HG03520 (cell line): ENCODE measurements at regions not wholly inside any gene's neighbourhood (a gene's known extent, or its start where the extent isn't known, plus 50 kb on each side); places are given as distances from the start of the nearest gene placed in this dataset.

Experiments used
- ATAC-seq: cut with Tn5 transposase; IDR thresholded peaks from one replicate; pipeline ENCODE4 v1.9.1; 2021; ENCODE audit warnings: mild to moderate bottlenecking, moderate library complexity; ENCODE audit not compliant: unreplicated experiment

- ATAC-seq: no peak
These were observed 272.2 kb upstream of the DAB1 start for GRCh38 chr1:57696043-57696442.

- no peak for ATAC-seq
These were observed 262.4 kb upstream of the DAB1 start for GRCh38 chr1:57686306-57686705.

GRCh38 chr1:57683037-57683942 lies 259.4 kb upstream of the DAB1 start:
- no peak for ATAC-seq

- no peak for ATAC-seq
These were observed 254.3 kb upstream of the DAB1 start for GRCh38 chr1:57678138-57678537.

DNA sequence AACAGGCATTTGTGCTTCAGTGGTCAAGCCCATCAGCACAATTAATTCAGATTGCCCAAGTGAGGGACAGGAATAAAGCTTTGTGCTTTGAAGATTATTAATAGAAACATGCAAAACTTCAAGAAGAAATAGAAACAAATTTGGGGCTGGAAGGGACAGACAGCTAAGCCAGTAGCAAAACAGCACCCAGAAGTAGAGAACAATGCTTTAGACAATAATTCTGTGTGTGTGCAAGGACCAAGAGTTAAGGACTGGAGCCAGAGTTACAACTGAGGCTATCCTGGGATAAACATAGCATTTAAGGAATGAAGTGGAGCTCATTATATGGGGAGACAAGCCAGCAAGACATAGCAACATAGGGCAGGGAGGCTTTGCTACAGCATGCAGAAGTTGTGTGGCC lies 251.9 kb upstream of the DAB1 start:
- no peak for ATAC-seq

GRCh38 chr1:57674801-57675200 lies 250.9 kb upstream of the DAB1 start:
- ATAC-seq: no peak

- ATAC-seq: no peak
These were observed 248.7 kb upstream of the DAB1 start for GRCh38 chr1:57672346-57673140.

- ATAC-seq: no peak
These were observed 247.9 kb upstream of the DAB1 start for GRCh38 chr1:57671750-57672149.

DNA sequence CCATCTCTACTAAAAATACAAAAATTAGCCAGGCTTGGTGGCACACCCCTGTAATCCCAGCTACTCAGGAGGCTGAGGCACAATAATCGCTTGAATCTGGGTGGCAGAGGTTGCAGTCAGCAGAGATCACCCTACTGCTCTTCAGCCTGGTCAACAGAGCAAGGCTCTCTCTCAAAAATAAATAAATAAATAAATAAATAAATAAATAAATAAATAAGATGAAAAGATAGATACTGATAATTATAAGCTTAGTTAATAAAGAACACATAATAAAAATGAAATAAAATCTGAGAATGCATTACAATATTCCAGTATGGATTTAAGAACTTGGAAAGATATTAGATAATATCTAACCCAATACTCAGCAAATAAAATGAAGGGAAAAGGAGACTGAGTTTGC lies 235.9 kb upstream of the DAB1 start:
- no peak for ATAC-seq

DNA sequence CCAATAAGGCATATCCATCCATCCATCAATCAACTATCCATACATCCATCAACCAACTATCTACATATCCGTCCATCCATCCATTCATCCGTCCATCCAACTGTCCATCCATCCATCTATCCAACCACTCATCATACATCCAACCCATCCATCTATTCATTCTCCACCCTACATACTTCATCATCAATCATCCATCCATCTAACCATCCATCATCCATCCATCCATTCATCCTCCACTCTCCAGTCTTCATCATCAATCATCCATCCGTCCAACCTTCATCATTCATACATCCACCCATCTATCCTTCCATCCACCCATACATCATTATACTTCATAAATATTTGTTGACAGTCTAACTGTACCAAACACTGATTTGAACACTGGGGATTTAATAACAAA lies 231.3 kb upstream of the DAB1 start:
- ATAC-seq: no peak

GRCh38 chr1:57644667-57645066 lies 220.8 kb upstream of the DAB1 start:
- ATAC-seq: no peak

DNA sequence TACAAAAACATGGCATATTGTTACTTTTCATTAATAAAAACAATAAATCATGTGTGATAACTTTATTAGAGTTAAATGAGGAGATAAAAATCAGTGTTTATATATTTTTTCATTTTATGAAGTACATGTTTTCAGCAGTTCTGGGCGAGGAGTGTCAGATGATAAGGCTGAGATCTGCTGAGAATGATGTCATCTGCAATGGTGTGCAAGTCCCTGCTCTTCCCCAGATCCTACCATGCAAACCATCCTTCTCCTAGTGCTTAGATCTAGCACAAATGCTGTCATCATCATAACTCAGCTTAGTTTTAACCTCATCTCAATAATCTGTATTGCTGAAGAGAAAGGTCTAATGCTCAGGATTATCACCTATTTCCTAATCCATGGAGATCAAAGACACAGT lies 214.4 kb upstream of the DAB1 start:
- no peak for ATAC-seq

- ATAC-seq: no peak
These were observed 213.3 kb upstream of the DAB1 start for GRCh38 chr1:57637155-57637554.

DNA sequence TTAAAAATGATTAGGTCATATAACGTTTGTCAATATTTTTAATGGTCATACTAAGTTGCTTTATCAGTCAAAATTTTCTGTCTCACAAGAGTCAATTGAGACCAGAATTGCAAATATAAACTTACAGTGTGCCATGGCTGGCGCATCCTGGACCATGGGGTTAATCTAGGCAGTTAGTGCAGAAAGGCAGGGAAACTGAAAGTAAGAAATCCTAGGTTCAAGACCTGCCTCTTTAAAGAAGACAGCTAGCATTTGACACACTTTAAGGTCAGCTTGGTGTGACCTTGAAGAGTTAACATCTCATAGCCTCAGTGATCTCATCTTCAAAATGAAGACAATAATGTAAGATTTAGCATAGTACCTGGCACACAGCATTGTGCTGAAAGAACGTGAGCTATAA lies 210.0 kb upstream of the DAB1 start:
- ATAC-seq: no peak

DNA sequence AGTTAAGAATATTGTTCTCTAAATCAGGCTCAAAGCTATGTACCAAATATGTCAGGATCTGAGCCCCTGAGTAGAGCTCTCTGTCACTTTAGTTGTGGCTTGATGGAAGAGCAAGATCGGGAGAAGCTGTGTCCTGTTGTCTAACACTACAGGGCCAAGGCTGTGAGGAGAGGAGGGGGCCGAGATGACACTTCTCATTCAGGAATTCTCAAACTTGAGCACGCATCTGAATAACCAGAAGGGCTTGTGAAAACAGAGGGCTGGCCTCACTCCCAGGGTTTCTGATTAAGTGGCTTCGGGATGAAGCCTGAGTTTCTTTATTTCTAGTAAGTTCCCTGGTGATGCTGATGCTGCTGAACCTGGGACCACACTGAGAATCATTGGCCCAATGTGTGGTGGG lies 209.2 kb upstream of the DAB1 start:
- ATAC-seq: no peak

GRCh38 chr1:57632401-57632800 lies 208.5 kb upstream of the DAB1 start:
- no peak for ATAC-seq

GRCh38 chr1:57627612-57628011 lies 203.8 kb upstream of the DAB1 start:
- no peak for ATAC-seq

DNA sequence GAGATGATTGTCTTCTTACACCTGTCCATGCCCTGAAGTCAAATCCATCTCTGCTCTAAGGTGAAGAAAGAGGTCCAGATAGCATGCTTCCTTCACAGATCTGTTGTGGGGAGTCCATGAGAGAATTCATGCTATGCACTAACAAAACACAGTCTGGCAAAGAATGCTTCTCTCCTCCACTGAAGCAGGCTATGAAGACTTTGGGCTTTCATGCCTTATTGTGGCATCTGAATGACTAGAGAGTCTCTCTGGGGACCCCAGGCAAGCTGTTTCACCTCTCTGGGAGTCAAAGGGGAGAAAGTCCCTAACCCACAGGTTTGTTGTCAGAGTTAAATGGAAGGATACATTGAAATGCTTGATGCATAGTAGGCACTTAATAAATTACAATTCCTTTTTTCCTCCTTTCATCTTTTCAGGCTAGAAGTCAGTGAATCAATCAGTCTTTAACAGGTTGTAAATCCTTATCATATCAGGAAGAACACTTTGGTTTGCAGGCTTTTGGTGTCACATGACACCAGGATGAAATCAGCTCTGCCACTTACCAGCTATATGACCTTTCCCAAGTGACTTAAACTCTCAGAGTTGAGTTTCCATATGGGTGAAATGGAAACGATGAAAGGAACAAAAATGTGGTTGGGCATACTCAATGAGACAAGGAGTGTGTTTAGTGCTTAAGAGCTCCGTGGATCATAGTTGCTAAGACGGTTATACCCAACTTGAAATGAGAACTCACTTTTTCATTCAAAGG lies 200.1 kb upstream of the DAB1 start:
- no peak for ATAC-seq

GRCh38 chr1:57623039-57623790 lies 199.4 kb upstream of the DAB1 start:
- no peak for ATAC-seq

DNA sequence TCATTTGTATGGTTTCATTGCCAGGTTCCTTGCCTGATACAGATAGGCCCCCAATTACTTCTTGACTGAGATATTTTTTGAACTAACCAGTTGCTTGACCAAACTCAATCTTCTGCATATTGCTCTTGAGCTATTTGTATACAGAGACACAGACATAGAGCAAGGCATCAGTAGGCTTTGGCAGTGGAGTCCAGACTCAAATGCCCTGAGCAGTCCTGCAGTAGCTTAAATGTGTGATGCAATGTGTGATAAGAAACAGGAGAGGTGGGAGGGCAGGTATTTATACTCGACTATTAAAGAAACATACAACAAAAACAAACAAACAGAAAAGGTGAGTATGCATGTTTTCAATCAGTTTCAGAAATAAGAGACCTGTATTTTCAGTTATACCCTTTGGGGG lies 197.9 kb upstream of the DAB1 start:
- ATAC-seq: no peak

DNA sequence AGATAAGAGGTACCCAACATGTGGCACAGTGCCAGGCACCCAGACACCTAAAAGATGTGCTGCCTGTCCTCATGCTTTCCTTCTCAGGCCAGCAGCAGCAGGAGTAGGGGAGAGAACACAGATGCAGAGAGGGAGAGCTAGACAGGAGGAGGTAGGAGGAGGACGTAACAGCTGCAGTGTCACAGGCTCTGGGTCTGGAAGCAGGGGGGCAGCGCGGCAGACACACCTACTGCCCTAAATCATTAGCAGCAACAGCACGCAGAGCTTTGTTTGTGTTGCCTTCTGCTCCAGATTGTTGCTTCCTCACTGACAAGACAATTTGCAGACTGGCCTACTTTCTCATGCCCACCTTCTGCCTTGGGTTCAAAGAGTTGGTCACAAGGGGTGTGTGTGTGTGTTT lies 196.7 kb upstream of the DAB1 start:
- ATAC-seq: no peak
